Mesendoderm (in vitro differentiated cells): ENCODE measurements at regions not wholly inside any gene's neighbourhood (a gene's known extent, or its start where the extent isn't known, plus 50 kb on each side); places are given as distances from the start of the nearest gene placed in this dataset.

Experiments
- DNase-seq: peaks from one replicate; pipeline ENCODE4 v3.0.0; 2013
- H2AK5ac ChIP-seq: 2 replicates; pipeline ENCODE4 v1.6.1; 2013; ENCODE audit warnings: low read length, inconsistent platforms
- H2BK120ac ChIP-seq: 2 replicates; pipeline ENCODE4 v1.6.1; 2013; ENCODE audit warnings: low read depth, mild to moderate bottlenecking, low read length, moderate library complexity, mixed read lengths
- H2BK15ac ChIP-seq: replicated peaks from 2 replicates; pipeline ENCODE4 v1.6.1; 2013; ENCODE audit warnings: low read depth, mild to moderate bottlenecking, moderate library complexity
- H2BK5ac ChIP-seq: 2 replicates; pipeline ENCODE4 v1.6.1; 2013; ENCODE audit warnings: low read length, inconsistent platforms
- H3K18ac ChIP-seq: 2 replicates; pipeline ENCODE4 v1.6.1; 2013; ENCODE audit warnings: mild to moderate bottlenecking, low read length, mixed read lengths
- H3K23ac ChIP-seq: one replicate; pipeline ENCODE4 v1.6.1; 2013; ENCODE audit warnings: low read length
- H3K27ac ChIP-seq: 2 replicates; pipeline ENCODE4 v1.5.1; 2013; ENCODE audit warnings: low read depth, mild to moderate bottlenecking, inconsistent platforms, low read length, moderate library complexity
- H3K27me3 ChIP-seq: 2 replicates; pipeline ENCODE4 v1.6.1; 2013; ENCODE audit warnings: low read length, control low read depth, mild to moderate bottlenecking, inconsistent platforms; ENCODE audit not compliant: insufficient read depth, poor library complexity
- H3K36me3 ChIP-seq: 2 replicates; pipeline ENCODE4 v1.6.1; 2013; ENCODE audit warnings: low read length, inconsistent platforms; ENCODE audit not compliant: control insufficient read depth, insufficient read depth
- H3K4ac ChIP-seq: one replicate; pipeline ENCODE4 v1.6.1; 2013; ENCODE audit warnings: low read depth, mild to moderate bottlenecking, low read length, moderate library complexity
- H3K4me1 ChIP-seq: 2 replicates; pipeline ENCODE4 v1.6.1; 2013; ENCODE audit warnings: low read depth, low read length, inconsistent platforms; ENCODE audit not compliant: control insufficient read depth
- H3K4me2 ChIP-seq: 2 replicates; pipeline ENCODE4 v1.6.1; 2013; ENCODE audit warnings: low read length
- H3K4me3 ChIP-seq: 2 replicates; pipeline ENCODE4 v1.5.1; 2013; ENCODE audit warnings: mild to moderate bottlenecking, low read length
- H3K56ac ChIP-seq: one replicate; pipeline ENCODE4 v1.6.1; 2013; ENCODE audit warnings: low read length
- H3K79me1 ChIP-seq: 2 replicates; pipeline ENCODE4 v1.6.1; 2013; ENCODE audit warnings: low read length, inconsistent platforms
- H3K79me2 ChIP-seq: 2 replicates; pipeline ENCODE4 v1.6.1; 2013; ENCODE audit warnings: mild to moderate bottlenecking, low read length; ENCODE audit not compliant: control insufficient read depth, insufficient read depth
- H3K9ac ChIP-seq: 2 replicates; pipeline ENCODE4 v1.6.1; 2013; ENCODE audit warnings: low read length, inconsistent platforms
- H4K5ac ChIP-seq: one replicate; pipeline ENCODE4 v1.6.1; 2013; ENCODE audit warnings: low read length
- H4K8ac ChIP-seq: one replicate; pipeline ENCODE4 v1.6.1; 2013; ENCODE audit warnings: low read depth, mild to moderate bottlenecking, control low read depth, low read length, moderate library complexity
- WGBS: extraction: QIAGEN DNeasy Blood & Tissue Kit; methylation state at CpG from one replicate; pipeline ENCODE4 v1.1.7; 2013; ENCODE audit warnings: low lambda C conversion rate, missing lambda C conversion rate; ENCODE audit not compliant: insufficient coverage; ENCODE audit errors: extremely low coverage; 5-methylcytosine and 5-hydroxymethylcytosine counted together

DNA sequence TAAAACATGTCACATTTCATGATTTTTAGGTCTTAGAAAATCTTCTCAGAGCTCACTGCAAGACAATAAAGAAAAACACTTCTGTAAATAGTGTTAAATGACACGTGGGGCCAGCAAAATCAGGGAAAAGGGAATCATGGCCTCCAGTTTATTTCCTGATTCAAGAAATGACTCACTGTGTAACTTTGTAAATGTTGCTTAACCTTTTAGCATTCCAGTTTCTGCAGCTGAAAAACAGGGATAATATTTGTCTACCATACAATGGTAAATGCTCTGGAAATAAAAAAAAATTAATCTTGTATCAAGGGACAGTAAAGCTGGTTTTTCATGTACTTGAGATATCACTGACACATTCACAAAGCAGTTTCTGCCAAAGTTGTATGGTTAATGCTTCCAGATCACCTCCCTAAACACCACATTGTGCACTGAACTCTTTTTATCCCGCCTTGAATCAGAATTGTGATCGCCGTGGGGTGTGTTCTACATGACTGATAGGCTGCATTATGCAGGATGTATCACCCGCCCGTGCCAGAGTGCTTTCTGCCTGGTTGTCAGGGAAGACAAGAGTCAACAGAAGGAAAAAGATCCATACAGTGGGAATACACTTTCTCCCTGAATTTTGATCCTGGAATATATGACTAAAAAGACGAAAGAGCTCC is 238.8 kb downstream of the IKZF2 start:
- Histone ChIP-seq H4K8ac (no peak overlapping the region), H3K23ac (no peak overlapping the region), H3K4ac (no peak overlapping the region), H3K27me3 (no peaks in the 10 kb centered on the region), H3K18ac (no peak overlapping the region), H2BK120ac (no peak overlapping the region), H4K5ac (no peak overlapping the region), H2AK5ac (no peak overlapping the region), H3K4me3 (no peak overlapping the region), H3K79me1 (no peaks in the 10 kb centered on the region), H3K4me2 (no peak overlapping the region), H2BK5ac (no peak overlapping the region), H3K79me2 (no peaks in the 10 kb centered on the region), H3K4me1 (no peaks in the 10 kb centered on the region), H3K27ac (no peak overlapping the region), H3K36me3 (no peaks in the 10 kb centered on the region), H3K9ac (no peak overlapping the region), H3K56ac (no peak overlapping the region), H2BK15ac (no peak overlapping the region)
- WGBS, result no CpG with 5 or more reads among the region's 7 CpGs
- DNase-seq, result no peak

DNA sequence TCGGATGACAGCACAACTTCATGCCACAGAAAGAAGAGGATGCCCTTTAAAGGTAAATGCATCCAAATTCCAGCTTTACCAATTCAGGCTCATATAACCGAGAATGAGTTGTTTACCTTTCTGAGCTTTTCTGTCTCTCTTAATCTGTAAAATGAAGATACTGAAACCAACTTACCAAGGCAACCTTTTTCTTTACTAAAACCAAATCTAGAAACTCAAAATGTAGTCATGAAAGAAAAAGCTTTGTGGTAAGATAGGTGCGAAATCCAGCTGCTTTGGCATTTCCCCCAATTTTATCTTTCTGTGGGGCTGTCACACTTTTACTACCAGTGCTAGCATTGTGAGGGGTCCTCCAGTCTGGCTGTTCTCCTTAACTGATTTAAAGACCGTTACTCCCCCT is 240.4 kb downstream of the IKZF2 start:
- no CpG with 5 or more reads among the region's 4 CpGs for WGBS
- Histone ChIP-seq H2BK5ac (no peak overlapping the region), H3K18ac (no peak overlapping the region), H3K27me3 (no peaks in the 10 kb centered on the region), H3K4ac (no peak overlapping the region), H3K23ac (no peak overlapping the region), H3K4me1 (no peaks in the 10 kb centered on the region), H3K27ac (no peak overlapping the region), H3K4me3 (no peak overlapping the region), H4K8ac (no peak overlapping the region), H3K36me3 (no peaks in the 10 kb centered on the region), H4K5ac (no peak overlapping the region), H2BK120ac (no peak overlapping the region), H3K79me1 (no peaks in the 10 kb centered on the region), H2BK15ac (no peak overlapping the region), H3K9ac (no peak overlapping the region), H3K4me2 (no peak overlapping the region), H3K56ac (no peak overlapping the region), H3K79me2 (no peaks in the 10 kb centered on the region), H2AK5ac (no peak overlapping the region)
- no peak for DNase-seq

DNA sequence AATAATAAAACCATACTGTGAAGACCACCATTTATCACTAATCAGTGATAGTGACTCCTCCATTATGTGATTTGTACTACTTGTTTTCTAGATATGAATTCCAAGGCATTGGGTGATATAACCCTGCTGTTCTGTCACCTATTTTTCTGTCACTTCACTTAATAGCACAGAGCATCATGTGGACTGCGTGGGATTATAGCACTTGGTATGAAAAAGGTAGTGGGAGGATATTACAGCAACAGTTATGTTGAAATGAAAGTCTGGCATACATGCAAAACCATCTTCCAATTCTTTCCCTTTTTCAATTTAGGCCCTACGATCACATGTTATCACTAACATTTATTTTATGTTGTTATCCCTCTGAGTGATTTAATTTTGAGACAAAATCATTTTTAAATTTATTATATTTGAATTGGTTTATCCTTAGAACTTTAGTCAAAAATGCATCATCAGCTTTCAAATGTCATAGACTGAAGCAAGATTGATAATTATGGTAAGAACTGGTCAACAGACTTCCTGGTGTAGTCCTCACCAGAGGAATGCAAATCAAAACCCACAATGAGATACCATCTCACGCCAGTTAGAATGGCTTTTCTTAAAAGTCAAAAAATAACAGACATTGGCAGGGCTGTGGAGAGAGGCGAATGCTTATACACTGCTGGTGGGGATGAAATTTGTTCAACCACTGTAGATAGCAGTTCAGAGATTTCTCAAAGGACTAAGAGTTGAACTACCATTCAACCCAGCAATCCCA is 242.6 kb downstream of the IKZF2 start:
- Histone ChIP-seq H3K18ac (no peak overlapping the region), H4K5ac (no peak overlapping the region), H3K4me3 (no peak overlapping the region), H3K56ac (no peak overlapping the region), H3K4me2 (no peak overlapping the region), H3K27ac (no peak overlapping the region), H2BK5ac (no peak overlapping the region), H3K36me3 (no peaks in the 10 kb centered on the region), H3K23ac (no peak overlapping the region), H2AK5ac (no peak overlapping the region), H2BK15ac (no peak overlapping the region), H4K8ac (no peak overlapping the region), H3K79me2 (no peaks in the 10 kb centered on the region), H3K79me1 (no peaks in the 10 kb centered on the region), H3K9ac (no peak overlapping the region), H2BK120ac (no peak overlapping the region), H3K4ac (no peak overlapping the region), H3K27me3 (no peaks in the 10 kb centered on the region), H3K4me1 (no peaks in the 10 kb centered on the region)
- DNase-seq, result no peak
- WGBS, result no CpG with 5 or more reads among the region's 4 CpGs

DNA sequence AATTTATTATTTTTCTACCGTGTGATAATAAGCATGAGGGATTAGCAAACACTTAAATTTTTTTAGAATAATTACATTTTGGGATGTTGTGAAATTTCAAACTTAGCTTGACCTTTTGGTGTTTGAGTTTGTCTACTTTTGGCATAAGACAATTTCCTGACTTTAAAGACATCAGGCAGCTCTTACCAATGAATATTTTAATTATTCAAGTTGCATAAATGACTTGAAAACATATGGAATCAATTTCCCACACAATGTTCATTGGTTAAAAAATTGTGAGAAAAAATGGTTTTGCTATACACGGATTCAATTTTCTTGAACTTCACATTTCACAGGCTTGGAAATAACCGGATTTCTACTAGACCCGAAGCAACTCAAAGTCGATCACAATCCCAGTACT is 243.4 kb downstream of the IKZF2 start:
- H3K4me3 ChIP-seq, result no peak overlapping the region
- H4K8ac ChIP-seq, result no peak overlapping the region
- H3K4me1 ChIP-seq, result no peaks in the 10 kb centered on the region
- no peak overlapping the region for H4K5ac ChIP-seq
- no peak overlapping the region for H2BK15ac ChIP-seq
- H3K36me3 ChIP-seq, result no peaks in the 10 kb centered on the region
- no peak overlapping the region for H3K23ac ChIP-seq
- no peak overlapping the region for H3K27ac ChIP-seq
- no peak overlapping the region for H2BK5ac ChIP-seq
- no peak overlapping the region for H3K18ac ChIP-seq
- H3K4ac ChIP-seq, result no peak overlapping the region
- no peak for DNase-seq
- H2AK5ac ChIP-seq, result no peak overlapping the region
- no peak overlapping the region for H3K56ac ChIP-seq
- H3K27me3 ChIP-seq, result no peaks in the 10 kb centered on the region
- no peaks in the 10 kb centered on the region for H3K79me1 ChIP-seq
- H2BK120ac ChIP-seq, result no peak overlapping the region
- H3K9ac ChIP-seq, result no peak overlapping the region
- WGBS, result no CpG with 5 or more reads among the region's 5 CpGs
- no peaks in the 10 kb centered on the region for H3K79me2 ChIP-seq
- H3K4me2 ChIP-seq, result no peak overlapping the region

DNA sequence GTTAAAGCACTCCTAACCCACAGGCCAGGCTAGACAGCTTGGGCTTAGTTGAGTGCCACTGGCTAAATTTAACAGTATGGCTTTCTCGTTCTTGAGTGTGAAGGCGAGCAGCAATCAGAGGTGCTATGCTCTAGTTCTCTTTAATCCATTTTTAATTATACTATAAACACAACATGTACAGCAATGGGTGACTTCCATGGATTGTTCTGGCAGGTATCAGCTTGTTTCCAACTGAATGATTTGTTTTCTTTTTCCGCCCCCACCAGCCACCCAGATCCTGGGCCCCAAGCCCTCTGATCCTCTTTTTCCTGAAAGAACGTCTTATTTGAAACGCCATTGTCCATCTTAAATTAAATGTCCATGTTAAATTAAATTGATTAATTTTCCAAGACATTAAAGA is 244.8 kb downstream of the IKZF2 start:
- no peak overlapping the region for H2AK5ac ChIP-seq
- H3K79me1 ChIP-seq, result no peaks in the 10 kb centered on the region
- no peak overlapping the region for H3K56ac ChIP-seq
- no peak overlapping the region for H3K9ac ChIP-seq
- H4K8ac ChIP-seq, result no peak overlapping the region
- no peak overlapping the region for H3K4me2 ChIP-seq
- DNase-seq, result no peak
- no peak overlapping the region for H2BK15ac ChIP-seq
- H2BK5ac ChIP-seq, result no peak overlapping the region
- H3K4ac ChIP-seq, result no peak overlapping the region
- no peak overlapping the region for H2BK120ac ChIP-seq
- H3K36me3 ChIP-seq, result no peaks in the 10 kb centered on the region
- WGBS, result no CpG with 5 or more reads among the region's 5 CpGs
- H3K4me1 ChIP-seq, result no peaks in the 10 kb centered on the region
- H4K5ac ChIP-seq, result no peak overlapping the region
- no peak overlapping the region for H3K18ac ChIP-seq
- H3K79me2 ChIP-seq, result no peaks in the 10 kb centered on the region
- H3K4me3 ChIP-seq, result no peak overlapping the region
- no peak overlapping the region for H3K23ac ChIP-seq
- H3K27me3 ChIP-seq, result no peaks in the 10 kb centered on the region
- no peak overlapping the region for H3K27ac ChIP-seq
